ENCODE measurements at regions not wholly inside any gene's neighbourhood (a gene's known extent, or its start where the extent isn't known, plus 50 kb on each side); places are given as distances from the start of the nearest gene placed in this dataset.
"Not testable (repeated sequence)": the region's sequence is repeated elsewhere in the genome, so short reads cannot be mapped to it uniquely, and the experiment has no call there.

DNA sequence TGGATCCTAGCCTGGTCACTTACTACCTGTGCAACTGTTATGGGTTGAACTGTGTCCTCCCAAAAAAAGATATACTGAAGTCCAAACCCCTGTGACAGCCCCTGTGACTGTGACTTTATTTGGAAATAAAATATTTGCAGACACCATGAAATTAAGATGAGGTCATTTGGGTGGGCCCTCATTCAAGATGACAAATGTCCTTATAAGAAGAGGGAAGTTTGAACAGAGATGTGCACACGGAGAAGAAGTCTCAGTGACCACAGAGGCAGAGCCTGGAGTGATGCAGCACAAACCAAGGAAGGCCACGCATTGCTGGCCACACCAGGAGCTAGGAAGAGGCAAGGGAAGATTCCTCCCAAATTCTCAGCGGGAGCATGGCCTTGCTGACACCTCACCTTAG lies 249.7 kb upstream of the RUNX1 start:
- no peak for DNase-seq (ENCODE audit: low read depth)

- DNase-seq (ENCODE audit: low read depth), result no peak
These were observed 248.6 kb upstream of the RUNX1 start for GRCh38 chr21:35297665-35298064.

GRCh38 chr21:35294231-35294898 lies 245.3 kb upstream of the RUNX1 start:
- no peak for DNase-seq (ENCODE audit: low read depth)

GRCh38 chr21:35291973-35292627 lies 243.0 kb upstream of the RUNX1 start:
- no peak for DNase-seq (ENCODE audit: low read depth)

- DNase-seq (ENCODE audit: low read depth), result no peak
These were observed 241.9 kb upstream of the RUNX1 start for GRCh38 chr21:35291034-35291433.

DNA sequence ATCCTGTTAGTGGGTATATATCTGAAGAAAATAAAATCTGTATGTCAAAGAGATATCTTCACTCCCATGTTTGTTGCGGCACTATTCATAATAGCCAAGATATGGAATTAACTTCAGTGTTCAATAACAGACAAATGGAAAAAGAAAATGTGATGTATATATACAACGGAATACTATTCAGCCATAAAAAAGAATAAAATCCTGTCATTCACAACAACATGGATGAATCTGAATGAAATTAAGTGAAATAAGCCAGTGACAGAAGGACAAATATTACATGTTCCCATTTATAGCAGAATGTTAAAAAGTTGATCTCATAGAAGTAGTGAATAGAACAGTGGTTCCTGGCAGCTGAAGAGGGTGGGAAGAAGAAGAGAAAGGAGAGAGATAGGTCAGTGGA lies 239.1 kb upstream of the RUNX1 start:
- DNase-seq (ENCODE audit: low read depth), result no peak

DNA sequence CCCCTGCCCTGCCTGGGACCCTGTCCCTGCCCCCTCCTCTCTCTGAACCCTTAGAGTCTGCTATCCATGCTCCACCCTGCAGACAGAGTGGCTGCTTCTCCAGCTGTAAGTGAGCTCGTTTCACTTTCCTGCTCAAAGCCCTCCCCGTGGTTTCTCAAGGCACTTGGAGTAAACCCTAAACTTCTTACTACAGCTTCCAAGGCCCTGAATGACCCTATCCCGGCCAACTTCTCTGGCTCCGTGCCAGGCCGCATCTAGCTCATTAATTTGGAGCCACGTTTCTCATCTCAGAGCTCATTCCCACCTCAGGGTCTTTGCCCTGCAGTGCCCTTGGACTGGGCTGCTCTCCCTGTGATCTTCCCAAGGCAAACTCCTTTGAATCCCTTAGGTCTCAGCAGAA lies 235.1 kb upstream of the RUNX1 start:
- no peak for DNase-seq (ENCODE audit: low read depth)

- no peak for DNase-seq (ENCODE audit: low read depth)
These were observed 233.8 kb upstream of the RUNX1 start for GRCh38 chr21:35282944-35283343.

- DNase-seq (ENCODE audit: low read depth), result no peak
These were observed 232.9 kb upstream of the RUNX1 start for GRCh38 chr21:35281956-35282355.

DNA sequence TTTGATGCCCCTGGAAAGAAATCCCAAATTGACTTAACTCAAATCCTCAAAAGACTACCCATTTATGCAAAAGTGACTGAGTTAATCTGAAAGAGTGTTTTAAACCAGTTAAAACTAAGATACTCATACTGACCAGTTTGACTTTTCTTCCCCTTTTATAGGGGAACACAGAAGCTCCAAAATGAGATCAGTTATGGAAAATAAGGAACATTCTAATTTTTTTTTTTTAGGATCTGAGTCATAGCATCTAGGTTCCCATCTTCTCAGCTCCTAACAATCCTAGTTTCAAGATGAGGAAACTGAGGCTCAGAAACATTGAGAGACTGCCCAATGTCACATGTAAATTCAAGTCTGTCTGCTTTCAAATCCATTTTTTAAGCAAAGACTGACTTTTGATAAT lies 231.1 kb upstream of the RUNX1 start:
- no peak for DNase-seq (ENCODE audit: low read depth)

DNA sequence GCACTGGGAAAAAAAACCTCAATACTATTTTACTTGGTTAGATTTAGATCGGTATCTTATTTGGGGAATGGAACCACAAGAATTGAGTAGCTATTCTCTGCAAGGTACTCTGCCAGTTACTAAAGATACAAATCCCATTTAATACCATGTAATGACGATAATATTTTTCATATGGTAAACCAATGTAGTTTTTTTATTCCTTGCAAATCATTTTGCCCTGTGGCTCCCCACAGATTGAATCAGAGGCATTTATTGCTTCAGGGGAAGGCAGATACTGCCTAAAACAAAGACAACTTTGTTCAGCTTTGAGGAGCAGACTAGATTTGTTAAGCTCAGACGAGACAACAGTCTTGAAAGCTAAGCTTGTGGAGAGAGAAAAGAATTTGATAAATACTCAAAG lies 226.7 kb upstream of the RUNX1 start:
- no peak for DNase-seq (ENCODE audit: low read depth)

DNA sequence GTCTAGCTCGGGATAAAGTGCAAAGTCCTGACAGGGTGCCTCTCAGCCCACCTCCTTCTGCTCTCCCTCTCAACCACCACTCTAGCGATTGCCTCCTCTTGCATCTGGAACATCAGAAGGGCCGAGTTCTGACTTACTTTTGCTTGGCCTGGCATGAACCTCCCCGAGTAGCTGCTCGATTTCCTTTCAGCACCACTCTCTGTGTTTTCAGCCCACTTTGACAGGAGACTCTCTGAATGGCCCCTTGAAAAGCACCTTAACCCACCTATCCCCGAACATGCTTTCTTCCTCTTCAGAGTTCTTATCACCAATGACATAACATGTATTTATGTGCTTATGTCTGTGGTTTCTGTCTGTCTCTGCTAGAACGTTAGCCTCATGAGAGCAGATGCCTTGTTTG lies 225.8 kb upstream of the RUNX1 start:
- DNase-seq (ENCODE audit: low read depth), result no peak

DNA sequence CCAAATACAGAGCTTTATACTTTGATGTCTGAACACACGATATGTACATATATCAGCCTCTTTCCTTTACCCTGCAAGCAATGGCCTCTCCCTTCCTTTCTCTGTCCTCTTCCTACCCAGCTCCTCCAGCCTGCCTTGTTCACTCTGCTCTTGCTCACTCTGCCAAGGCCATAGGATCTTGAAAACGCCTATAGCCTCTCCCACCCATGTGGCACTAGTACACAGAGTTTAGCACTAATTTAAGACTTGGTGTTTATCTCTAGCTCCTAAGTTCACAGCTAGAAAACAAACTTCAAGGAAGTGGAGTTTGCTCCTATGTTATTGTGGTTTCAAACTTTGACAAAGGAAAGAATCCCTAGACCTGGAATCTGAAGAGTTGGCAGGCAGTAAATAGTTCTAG lies 225.0 kb upstream of the RUNX1 start:
- no peak for DNase-seq (ENCODE audit: low read depth)

DNA sequence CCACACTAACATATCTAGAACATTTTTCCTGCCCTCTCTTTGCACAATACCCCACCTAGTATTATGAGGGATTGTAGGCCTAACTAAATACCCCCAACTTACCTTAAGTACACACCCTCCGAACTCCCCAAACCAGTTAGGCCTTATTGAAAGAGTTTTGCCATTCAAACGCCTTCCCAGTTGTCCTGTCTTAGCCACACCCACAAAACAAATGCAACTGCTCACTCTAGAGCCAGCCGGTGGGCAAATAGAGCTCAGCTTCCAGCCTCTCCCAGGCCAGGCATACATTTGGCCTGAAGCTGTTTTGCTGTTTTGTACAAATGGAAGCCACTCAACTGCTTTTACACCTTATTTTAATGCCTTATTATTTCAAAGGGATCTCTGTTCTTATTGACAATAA lies 224.2 kb upstream of the RUNX1 start:
- no peak for DNase-seq (ENCODE audit: low read depth)

DNA sequence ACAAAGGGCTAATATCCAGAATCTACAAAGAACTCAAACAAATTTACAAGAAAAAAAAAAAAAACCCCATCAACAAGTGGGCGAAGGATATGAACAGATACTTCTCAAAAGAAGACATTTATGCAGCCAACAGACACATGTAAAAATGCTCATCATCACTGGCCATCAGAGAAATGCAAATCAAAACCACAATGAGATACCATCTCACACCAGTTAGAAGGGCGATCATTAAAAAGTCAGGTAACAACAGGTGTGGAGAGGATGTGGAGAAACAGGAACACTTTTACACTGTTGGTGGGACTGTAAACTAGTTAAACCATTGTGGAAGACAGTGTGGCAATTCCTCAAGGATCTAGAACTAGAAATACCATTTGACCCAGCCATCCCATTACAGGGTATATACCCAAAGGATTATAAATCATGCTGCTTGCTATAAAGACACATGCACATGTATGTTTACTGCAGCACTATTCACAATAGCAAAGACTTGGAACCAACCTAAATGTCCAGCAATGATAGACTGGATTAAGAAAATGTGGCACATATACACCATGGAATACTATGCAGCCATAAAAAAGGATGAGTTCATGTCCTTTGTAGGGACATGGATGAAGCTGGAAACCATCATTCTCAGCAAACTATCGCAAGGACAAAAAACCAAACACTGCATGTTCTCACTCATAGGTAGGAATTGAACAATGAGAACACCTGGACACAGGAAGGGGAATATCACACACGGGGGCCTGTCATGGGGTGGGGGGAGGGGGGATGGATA lies 222.4 kb upstream of the RUNX1 start:
- not testable (repeated sequence) for DNase-seq (ENCODE audit: low read depth)

- no peak for DNase-seq (ENCODE audit: low read depth)
These were observed 219.7 kb upstream of the RUNX1 start for GRCh38 chr21:35268817-35269216.

DNA sequence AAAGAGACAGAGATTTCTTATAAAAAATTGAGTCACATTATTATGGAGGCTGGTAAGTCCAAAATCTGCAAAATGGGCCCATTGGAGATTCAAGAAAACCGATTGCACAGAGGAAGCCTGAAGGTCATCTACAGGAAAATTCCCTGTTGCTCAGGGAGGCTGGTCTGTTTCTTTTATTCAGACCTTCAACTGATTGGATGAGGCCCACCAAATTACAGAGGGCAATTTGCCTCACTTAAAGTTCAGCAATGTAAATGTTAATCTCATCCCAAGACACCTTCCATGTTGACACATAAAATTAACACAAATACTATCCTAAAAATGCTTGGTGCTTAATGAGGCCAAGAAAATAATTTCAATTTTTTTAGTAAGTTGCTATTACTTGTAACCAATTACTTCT lies 219.2 kb upstream of the RUNX1 start:
- no peak for DNase-seq (ENCODE audit: low read depth)

GRCh38 chr21:35266546-35266945 lies 217.4 kb upstream of the RUNX1 start:
- no peak for DNase-seq (ENCODE audit: low read depth)

GRCh38 chr21:35265170-35265877 lies 216.2 kb upstream of the RUNX1 start:
- DNase-seq (ENCODE audit: low read depth), result no peak

- DNase-seq (ENCODE audit: low read depth), result no peak
These were observed 210.4 kb upstream of the RUNX1 start for GRCh38 chr21:35259457-35259856.

- DNase-seq (ENCODE audit: low read depth), result no peak
These were observed 209.4 kb upstream of the RUNX1 start for GRCh38 chr21:35258521-35258920.

GRCh38 chr21:35257413-35257812 lies 208.3 kb upstream of the RUNX1 start:
- no peak for DNase-seq (ENCODE audit: low read depth)

Measured in CMK (cell line).